Loucy (cell line): ENCODE measurements at regions not wholly inside any gene's neighbourhood (a gene's known extent, or its start where the extent isn't known, plus 50 kb on each side); places are given as distances from the start of the nearest gene placed in this dataset.

Experiments used
- CTCF ChIP-seq: fragments of 200-600 bp; sonication (generic); conservative IDR thresholded peaks from 2 replicates; pipeline ENCODE4 v1.5.1; 2014; ENCODE audit warnings: mild to moderate bottlenecking, antibody characterized with exemption, low read length
- EZH2phosphoT487 ChIP-seq: fragments of 200-600 bp; IDR thresholded peaks from 2 replicates; pipeline ENCODE4 v1.6.1; 2018; ENCODE audit warnings: antibody characterized with exemption, mild to moderate bottlenecking, moderate library complexity, borderline replicate concordance

GRCh38 chr15:70273808-70274207 lies 176.1 kb upstream of the TLE3 start:
- TF ChIP-seq CTCF (no peak), EZH2phosphoT487 (no peak)
